Right lobe of liver (tissue), 6 donors: ENCODE measurements at regions not wholly inside any gene's neighbourhood (a gene's known extent, or its start where the extent isn't known, plus 50 kb on each side); places are given as distances from the start of the nearest gene placed in this dataset.

Experiments used
- ATAC-seq, 4 donors: fragments of 200-7000 bp; cut with Tn5 transposase; one replicate each; pipeline ENCODE4 v1.9.1; 2020; ENCODE audit warnings: mild to moderate bottlenecking in 4 of 4, moderate library complexity in 4 of 4
- DNase-seq, 3 donors: peaks; one replicate each; pipeline ENCODE4 v3.0.0-alpha.2; 2020
- H3K27ac ChIP-seq, 3 donors: fragments of 200-600 bp; one replicate each; pipeline ENCODE4 v1.8.0; 2022
- H3K27me3 ChIP-seq, 2 donors: fragments of 200-600 bp; one replicate each; pipeline ENCODE4 v1.8.0; 2022
- H3K36me3 ChIP-seq, 4 donors: fragments of 200-600 bp; sonication (generic) in 1 of 4; one replicate each; pipeline versions ENCODE4 v1.5.1 to v1.8.0; 2017 to 2022; ENCODE audit warnings: control low read depth in 1 of 4
- H3K4me1 ChIP-seq, 4 donors: fragments of 200-600 bp; sonication (generic) in 1 of 4; one replicate each; pipeline versions ENCODE4 v1.5.1 to v1.8.0; 2017 to 2022; ENCODE audit warnings: control low read depth in 1 of 4
- H3K4me3 ChIP-seq, 3 donors: fragments of 200-600 bp; one replicate each; pipeline ENCODE4 v1.8.0; 2022
- H3K9me3 ChIP-seq, 4 donors: fragments of 200-600 bp; sonication (generic) in 1 of 4; one replicate each; pipeline versions ENCODE4 v1.5.1 to v1.8.0; 2017 to 2022; ENCODE audit warnings: control low read depth in 1 of 4
- POLR2A ChIP-seq: fragments of 450-650 bp; IDR thresholded peaks from one replicate; pipeline ENCODE4 v1.6.1; 2017; ENCODE audit warnings: antibody characterized with exemption, mild to moderate bottlenecking
- WGBS: methylation state at CpG from one replicate; pipeline ENCODE4 v1.1.6; 2018; ENCODE audit warnings: low coverage, low lambda C conversion rate; ENCODE audit not compliant: insufficient coverage; ENCODE audit errors: missing lambda C conversion rate; 5-methylcytosine and 5-hydroxymethylcytosine counted together
- intact Hi-C, 2 donors: fragments of 100-400 bp; cut with DNase I; formaldehyde crosslinking; loops; one replicate each; pipeline versions ENCODE4 v1.11.2 to v1.14.1; 2022
- TF ChIP-seq, protein P1 (sequence below), 4 donors: fragments of 200-600 bp in 3 of 4; fragments of 450-650 bp in 1 of 4; IDR thresholded peaks; one replicate each; pipeline versions ENCODE4 v1.5.1 to v1.8.0; 2016 to 2022; ENCODE audit warnings: antibody characterized with exemption in 4 of 4, mild to moderate bottlenecking in 2 of 4
- donor health status: DM: no; HTN: yes; CAD: no.
- donor health status: DM: no; HTN: no; CAD: no.
- donor health status: DM: no; HTN: no; CAD: no.
- donor health status: DM: no; HTN: yes; CAD: no.
- donor health status: DM: no; HTN: yes; CAD: no.

DNA sequence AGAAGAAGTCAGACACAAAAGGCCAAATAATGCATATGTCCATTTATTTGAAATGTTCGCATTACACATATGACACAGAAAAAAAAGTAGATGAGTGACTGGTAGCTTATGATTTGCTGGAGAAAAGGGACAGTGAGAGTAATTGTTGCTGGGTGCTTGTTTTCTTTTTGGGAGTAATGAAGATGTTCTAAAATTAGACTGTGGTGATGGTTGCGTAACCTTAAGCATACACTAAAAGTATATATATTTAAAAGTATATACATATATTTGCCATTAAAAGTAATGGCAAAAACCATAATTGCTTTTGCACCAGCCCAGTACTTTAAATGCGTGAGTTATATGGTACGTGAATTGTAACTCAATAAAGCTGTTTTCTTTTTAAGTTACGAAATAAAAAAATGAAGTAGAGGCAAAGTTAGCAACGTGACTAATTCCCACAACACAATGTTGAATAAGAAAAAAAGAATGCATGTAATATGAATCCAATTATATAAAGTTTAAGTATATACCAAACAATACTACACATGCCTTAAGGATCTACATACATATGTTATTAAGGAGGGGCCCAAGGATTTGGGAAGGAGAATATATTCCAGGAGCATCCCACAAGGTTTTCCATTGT is 360.4 kb upstream of the CELF2 start:
- 67% methylated on average over 6 of the region's 6 CpGs for WGBS
- Histone ChIP-seq H3K27ac (no peak overlapping the region), H3K27me3 (no peaks in the 10 kb centered on the region), H3K4me3 (no peak overlapping the region), H3K36me3 (no peaks in the 10 kb centered on the region), H3K9me3 (no peaks in the 10 kb centered on the region), H3K4me1 (no peaks in the 10 kb centered on the region)
- ATAC-seq (no peak), DNase-seq (no peak)
- TF ChIP-seq POLR2A, result no peak
- TF ChIP-seq, protein P1, sequence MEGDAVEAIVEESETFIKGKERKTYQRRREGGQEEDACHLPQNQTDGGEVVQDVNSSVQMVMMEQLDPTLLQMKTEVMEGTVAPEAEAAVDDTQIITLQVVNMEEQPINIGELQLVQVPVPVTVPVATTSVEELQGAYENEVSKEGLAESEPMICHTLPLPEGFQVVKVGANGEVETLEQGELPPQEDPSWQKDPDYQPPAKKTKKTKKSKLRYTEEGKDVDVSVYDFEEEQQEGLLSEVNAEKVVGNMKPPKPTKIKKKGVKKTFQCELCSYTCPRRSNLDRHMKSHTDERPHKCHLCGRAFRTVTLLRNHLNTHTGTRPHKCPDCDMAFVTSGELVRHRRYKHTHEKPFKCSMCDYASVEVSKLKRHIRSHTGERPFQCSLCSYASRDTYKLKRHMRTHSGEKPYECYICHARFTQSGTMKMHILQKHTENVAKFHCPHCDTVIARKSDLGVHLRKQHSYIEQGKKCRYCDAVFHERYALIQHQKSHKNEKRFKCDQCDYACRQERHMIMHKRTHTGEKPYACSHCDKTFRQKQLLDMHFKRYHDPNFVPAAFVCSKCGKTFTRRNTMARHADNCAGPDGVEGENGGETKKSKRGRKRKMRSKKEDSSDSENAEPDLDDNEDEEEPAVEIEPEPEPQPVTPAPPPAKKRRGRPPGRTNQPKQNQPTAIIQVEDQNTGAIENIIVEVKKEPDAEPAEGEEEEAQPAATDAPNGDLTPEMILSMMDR (IDR thresholded peaks at IDR 0.05), result no peak
- intact Hi-C loops, result no loop called here

DNA sequence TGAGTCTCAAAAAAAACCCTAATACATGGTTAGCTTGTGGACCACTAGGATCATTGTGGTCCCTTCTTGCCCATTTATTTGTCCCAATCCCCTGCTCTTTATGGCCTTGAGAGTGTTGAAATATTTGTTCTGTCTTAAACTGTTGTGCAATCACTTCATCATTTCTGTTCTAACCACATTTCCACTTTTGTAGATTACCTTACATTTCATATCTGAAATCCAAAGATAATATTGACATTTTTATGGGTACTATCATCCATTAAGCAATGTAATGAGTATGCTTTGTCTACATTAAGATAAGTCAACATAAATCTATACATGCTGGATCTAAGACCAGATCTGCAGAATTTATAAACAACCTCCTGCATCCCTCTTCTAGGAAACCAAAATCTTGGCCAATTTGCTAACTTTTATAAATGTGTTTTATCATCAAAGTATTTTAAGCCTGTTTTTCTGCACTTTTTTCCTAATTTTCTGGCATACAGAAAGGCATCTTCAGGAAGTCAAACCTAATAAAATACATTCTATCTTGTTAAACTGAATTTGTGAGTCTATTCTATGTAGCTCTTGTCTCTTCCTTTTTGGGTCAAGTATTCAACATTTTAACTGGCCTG is 359.4 kb upstream of the CELF2 start:
- no peak for ATAC-seq
- no peak for DNase-seq
- H3K36me3 ChIP-seq, result no peaks in the 10 kb centered on the region
- H3K4me3 ChIP-seq, result no peak overlapping the region
- H3K27me3 ChIP-seq, result no peaks in the 10 kb centered on the region
- H3K4me1 ChIP-seq, result no peaks in the 10 kb centered on the region
- no peaks in the 10 kb centered on the region for H3K9me3 ChIP-seq
- intact Hi-C loops, result no loop called here
- H3K27ac ChIP-seq, result no peak overlapping the region
- TF ChIP-seq, protein P1 (IDR thresholded peaks at IDR 0.05), result no peak
- TF ChIP-seq POLR2A, result no peak

DNA sequence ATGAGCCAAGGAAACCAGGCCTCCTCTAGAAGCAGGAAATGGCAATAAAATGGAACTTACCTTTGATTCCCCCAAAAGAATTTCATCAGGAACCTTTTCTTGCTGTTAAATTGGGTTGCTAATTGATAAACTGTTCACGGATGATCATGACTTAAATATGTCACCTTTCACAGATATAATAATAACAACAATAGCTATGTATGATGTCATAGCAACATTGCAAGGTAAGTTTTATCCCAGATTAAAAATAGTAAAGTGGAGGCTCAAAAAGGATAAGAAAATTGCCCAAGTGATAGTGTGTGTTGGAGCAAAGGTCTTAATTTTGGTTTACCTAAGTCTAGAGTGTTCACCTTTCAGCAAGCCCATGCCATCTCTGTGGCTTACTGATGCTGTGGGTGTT is 357.6 kb upstream of the CELF2 start:
- H3K27ac ChIP-seq, result no peak overlapping the region
- TF ChIP-seq, protein P1 (IDR thresholded peaks at IDR 0.05), result no peak
- no peak for TF ChIP-seq POLR2A
- intact Hi-C loops, result no loop called here
- no peak for ATAC-seq
- H3K4me1 ChIP-seq, result no peaks in the 10 kb centered on the region
- H3K4me3 ChIP-seq, result no peak overlapping the region
- H3K27me3 ChIP-seq, result no peaks in the 10 kb centered on the region
- H3K36me3 ChIP-seq, result no peaks in the 10 kb centered on the region
- no peaks in the 10 kb centered on the region for H3K9me3 ChIP-seq
- no peak for DNase-seq
- whole genome bisulfite sequencing, result 80% methylated on average over 1 of the region's 1 CpG

DNA sequence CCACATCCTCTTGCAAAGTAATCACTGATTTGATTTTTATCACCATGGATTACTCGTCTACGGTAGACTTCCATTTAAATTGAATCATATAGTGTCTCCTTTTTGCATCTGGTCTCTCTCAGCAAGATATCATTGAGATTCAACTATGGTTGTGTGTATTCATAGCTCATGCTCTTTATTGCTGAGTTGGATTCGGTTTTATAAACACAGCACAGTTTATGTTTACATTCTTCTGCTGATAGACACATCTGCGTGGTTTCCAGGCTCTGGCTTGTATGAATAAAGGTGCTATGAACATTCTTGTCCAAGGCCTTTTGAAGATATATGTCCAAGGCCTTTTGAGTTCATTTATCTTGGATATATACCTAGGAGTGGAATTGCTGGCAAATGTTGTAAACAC is 356.5 kb upstream of the CELF2 start:
- H3K4me3 ChIP-seq, result no peak overlapping the region
- intact Hi-C loops, result no loop called here
- no peaks in the 10 kb centered on the region for H3K9me3 ChIP-seq
- no peaks in the 10 kb centered on the region for H3K4me1 ChIP-seq
- H3K27me3 ChIP-seq, result no peaks in the 10 kb centered on the region
- ATAC-seq (no peak), DNase-seq (no peak)
- 41% methylated on average over 4 of the region's 4 CpGs for WGBS
- no peak overlapping the region for H3K27ac ChIP-seq
- no peaks in the 10 kb centered on the region for H3K36me3 ChIP-seq
- TF ChIP-seq POLR2A, result no peak
- TF ChIP-seq, protein P1 (IDR thresholded peaks at IDR 0.05), result no peak
